ENCODE measurements at regions not wholly inside any gene's neighbourhood (a gene's known extent, or its start where the extent isn't known, plus 50 kb on each side); places are given as distances from the start of the nearest gene placed in this dataset.

DNA sequence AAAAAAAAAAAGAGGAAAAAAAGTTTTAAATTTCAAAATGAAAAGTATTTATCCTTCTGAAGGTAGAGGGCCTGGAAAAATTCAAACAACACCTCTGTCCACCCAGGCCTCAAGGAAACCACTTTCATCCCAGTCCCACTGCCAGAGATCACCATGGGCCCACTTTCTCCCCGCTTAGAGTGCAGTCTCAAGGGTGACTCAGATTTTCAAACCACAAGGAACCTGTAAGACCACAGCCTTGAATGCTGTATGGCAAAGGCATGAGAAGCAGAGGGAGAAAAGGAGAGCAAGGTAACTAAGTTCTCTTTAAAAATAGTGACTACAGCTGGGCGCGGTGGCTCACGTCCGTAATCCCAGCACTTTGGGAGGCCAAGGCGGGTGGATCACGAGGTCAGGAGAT lies 87.9 kb upstream of the PACRGL start:
- no peak overlapping the region for H3K4me3 Mint-ChIP-seq (ENCODE audit: unreplicated experiment)
- no peak overlapping the region for H3K27ac Mint-ChIP-seq (ENCODE audit: unreplicated experiment)
- no peaks in the 10 kb centered on the region for H3K9me3 Mint-ChIP-seq (ENCODE audit: unreplicated experiment)
- H3K4me1 Mint-ChIP-seq (ENCODE audit: low read depth, unreplicated experiment), result no peaks in the 10 kb centered on the region
- TF ChIP-seq, protein P1, sequence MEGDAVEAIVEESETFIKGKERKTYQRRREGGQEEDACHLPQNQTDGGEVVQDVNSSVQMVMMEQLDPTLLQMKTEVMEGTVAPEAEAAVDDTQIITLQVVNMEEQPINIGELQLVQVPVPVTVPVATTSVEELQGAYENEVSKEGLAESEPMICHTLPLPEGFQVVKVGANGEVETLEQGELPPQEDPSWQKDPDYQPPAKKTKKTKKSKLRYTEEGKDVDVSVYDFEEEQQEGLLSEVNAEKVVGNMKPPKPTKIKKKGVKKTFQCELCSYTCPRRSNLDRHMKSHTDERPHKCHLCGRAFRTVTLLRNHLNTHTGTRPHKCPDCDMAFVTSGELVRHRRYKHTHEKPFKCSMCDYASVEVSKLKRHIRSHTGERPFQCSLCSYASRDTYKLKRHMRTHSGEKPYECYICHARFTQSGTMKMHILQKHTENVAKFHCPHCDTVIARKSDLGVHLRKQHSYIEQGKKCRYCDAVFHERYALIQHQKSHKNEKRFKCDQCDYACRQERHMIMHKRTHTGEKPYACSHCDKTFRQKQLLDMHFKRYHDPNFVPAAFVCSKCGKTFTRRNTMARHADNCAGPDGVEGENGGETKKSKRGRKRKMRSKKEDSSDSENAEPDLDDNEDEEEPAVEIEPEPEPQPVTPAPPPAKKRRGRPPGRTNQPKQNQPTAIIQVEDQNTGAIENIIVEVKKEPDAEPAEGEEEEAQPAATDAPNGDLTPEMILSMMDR (IDR thresholded peaks at IDR 0.05; ENCODE audit: partially characterized antibody, unreplicated experiment), result no peak
- H3K27me3 Mint-ChIP-seq (ENCODE audit: unreplicated experiment), result peaks cover 2% of the 10 kb centered on the region
- H3K36me3 Mint-ChIP-seq (ENCODE audit: unreplicated experiment), result no peaks in the 10 kb centered on the region
- no peak for DNase-seq

DNA sequence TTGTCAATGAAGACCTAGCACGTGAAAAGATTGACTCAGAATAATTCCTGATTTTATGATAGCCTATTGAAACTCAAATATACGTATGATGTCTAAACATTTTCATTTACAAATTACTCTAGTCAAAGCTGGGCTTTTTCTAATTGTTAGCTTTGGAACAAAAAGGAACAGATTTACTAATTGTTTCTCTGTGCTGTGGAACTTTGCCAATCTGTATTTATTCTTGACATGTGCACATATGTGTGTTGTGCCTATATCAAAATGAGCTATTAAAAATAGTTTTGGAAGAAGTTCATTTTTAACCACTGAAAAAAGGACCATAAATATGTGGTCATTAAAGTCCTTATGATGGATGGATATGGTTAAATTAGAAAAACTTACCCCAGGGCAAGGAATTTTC lies 85.4 kb upstream of the PACRGL start:
- peaks cover 2% of the 10 kb centered on the region for H3K4me1 Mint-ChIP-seq (ENCODE audit: low read depth, unreplicated experiment)
- no peaks in the 10 kb centered on the region for H3K9me3 Mint-ChIP-seq (ENCODE audit: unreplicated experiment)
- H3K27ac Mint-ChIP-seq (ENCODE audit: unreplicated experiment), result no peak overlapping the region
- H3K27me3 Mint-ChIP-seq (ENCODE audit: unreplicated experiment), result peaks cover 2% of the 10 kb centered on the region
- no peak overlapping the region for H3K4me3 Mint-ChIP-seq (ENCODE audit: unreplicated experiment)
- H3K36me3 Mint-ChIP-seq (ENCODE audit: unreplicated experiment), result no peaks in the 10 kb centered on the region
- DNase-seq, result no peak
- TF ChIP-seq, protein P1 (IDR thresholded peaks at IDR 0.05; ENCODE audit: partially characterized antibody, unreplicated experiment), result no peak

DNA sequence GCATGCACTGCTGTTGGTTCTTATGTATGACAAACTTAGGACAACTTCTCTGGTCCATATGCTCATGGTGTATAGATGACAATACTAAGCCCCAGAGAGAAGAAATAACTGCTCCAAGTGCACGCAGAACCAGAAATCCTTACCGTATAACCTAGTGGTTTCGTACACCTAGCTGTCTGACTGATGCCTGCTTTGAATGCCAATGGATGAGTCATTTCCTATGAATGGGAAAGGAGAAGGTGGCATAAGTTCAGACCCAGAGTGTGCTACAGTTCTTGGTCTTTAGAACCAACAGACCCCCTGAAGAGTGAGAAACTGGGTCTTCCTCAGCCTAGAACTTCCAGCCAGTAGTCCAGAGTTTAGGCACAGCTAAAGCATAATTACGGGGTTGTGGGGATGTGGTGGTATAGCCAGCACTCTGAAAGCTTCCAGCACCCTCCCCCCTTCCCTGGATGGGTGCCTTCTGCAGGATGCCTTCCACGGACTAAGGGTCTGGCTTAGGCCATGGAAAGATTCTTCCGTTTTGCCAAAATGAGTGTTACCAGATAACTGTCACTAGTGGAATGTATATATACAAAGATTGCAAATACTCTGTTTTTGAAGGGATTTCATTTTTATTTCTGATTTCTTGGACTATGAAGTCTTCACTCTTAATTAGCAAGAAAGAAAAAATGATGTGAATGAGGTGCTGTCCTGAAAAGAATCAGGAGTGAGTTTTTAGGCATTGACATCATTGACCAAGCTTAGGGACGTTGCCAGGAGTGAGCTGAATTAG lies 84.6 kb upstream of the PACRGL start:
- H3K27ac Mint-ChIP-seq (ENCODE audit: unreplicated experiment), result no peak overlapping the region
- DNase-seq, result no peak
- H3K4me1 Mint-ChIP-seq (ENCODE audit: low read depth, unreplicated experiment), result peaks cover 2% of the 10 kb centered on the region
- no peaks in the 10 kb centered on the region for H3K9me3 Mint-ChIP-seq (ENCODE audit: unreplicated experiment)
- no peaks in the 10 kb centered on the region for H3K36me3 Mint-ChIP-seq (ENCODE audit: unreplicated experiment)
- TF ChIP-seq, protein P1 (IDR thresholded peaks at IDR 0.05; ENCODE audit: partially characterized antibody, unreplicated experiment), result no peak
- H3K27me3 Mint-ChIP-seq (ENCODE audit: unreplicated experiment), result peaks cover 2% of the 10 kb centered on the region
- no peak overlapping the region for H3K4me3 Mint-ChIP-seq (ENCODE audit: unreplicated experiment)

DNA sequence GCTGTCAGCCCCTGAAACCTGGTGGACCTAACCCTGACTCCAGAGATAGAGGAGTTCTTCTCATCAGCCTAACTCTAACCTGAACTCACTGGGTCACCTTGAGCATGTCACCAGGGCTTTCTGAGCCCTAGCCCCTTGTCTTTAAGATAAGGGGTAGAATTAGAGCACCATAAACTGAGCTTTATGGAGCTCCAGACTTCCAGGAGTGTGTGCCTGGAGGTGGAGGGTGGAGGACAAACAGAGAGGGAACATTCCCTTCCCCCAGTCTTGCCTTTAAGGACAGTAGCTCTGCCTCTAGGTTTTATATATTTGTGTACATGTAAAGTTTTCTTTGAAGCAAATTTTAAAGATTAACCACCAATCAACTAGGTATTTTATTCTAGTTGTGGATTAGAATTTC lies 83.9 kb upstream of the PACRGL start:
- Mint-ChIP-seq H3K4me3 (ENCODE audit: unreplicated experiment) (no peak overlapping the region), H3K4me1 (ENCODE audit: low read depth, unreplicated experiment) (peaks cover 2% of the 10 kb centered on the region), H3K36me3 (ENCODE audit: unreplicated experiment) (no peaks in the 10 kb centered on the region), H3K27ac (ENCODE audit: unreplicated experiment) (no peak overlapping the region), H3K9me3 (ENCODE audit: unreplicated experiment) (no peaks in the 10 kb centered on the region), H3K27me3 (ENCODE audit: unreplicated experiment) (peaks cover 2% of the 10 kb centered on the region)
- TF ChIP-seq, protein P1 (IDR thresholded peaks at IDR 0.05; ENCODE audit: partially characterized antibody, unreplicated experiment), result no peak
- no peak for DNase-seq

DNA sequence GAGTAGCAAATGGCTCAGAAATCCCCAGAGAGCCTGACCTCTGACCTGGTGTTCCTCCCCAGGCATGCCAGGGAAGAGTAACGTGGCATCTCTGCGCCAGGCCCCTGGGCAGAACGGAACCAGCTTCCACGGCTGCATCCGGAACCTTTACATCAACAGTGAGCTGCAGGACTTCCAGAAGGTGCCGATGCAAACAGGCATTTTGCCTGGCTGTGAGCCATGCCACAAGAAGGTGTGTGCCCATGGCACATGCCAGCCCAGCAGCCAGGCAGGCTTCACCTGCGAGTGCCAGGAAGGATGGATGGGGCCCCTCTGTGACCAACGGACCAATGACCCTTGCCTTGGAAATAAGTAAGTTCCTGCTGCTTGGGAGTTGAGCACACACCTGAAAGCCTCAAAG lies 83.4 kb upstream of the PACRGL start:
- no peak overlapping the region for H3K27ac Mint-ChIP-seq (ENCODE audit: unreplicated experiment)
- H3K9me3 Mint-ChIP-seq (ENCODE audit: unreplicated experiment), result no peaks in the 10 kb centered on the region
- TF ChIP-seq, protein P1 (IDR thresholded peaks at IDR 0.05; ENCODE audit: partially characterized antibody, unreplicated experiment), result no peak
- H3K36me3 Mint-ChIP-seq (ENCODE audit: unreplicated experiment), result no peaks in the 10 kb centered on the region
- DNase-seq, result no peak
- H3K4me1 Mint-ChIP-seq (ENCODE audit: low read depth, unreplicated experiment), result peaks cover 2% of the 10 kb centered on the region
- no peak overlapping the region for H3K4me3 Mint-ChIP-seq (ENCODE audit: unreplicated experiment)
- H3K27me3 Mint-ChIP-seq (ENCODE audit: unreplicated experiment), result peaks cover 2% of the 10 kb centered on the region

All from glutamatergic neuron (in vitro differentiated cells).